Tibial nerve (tissue), 4 donors: ENCODE measurements at regions not wholly inside any gene's neighbourhood (a gene's known extent, or its start where the extent isn't known, plus 50 kb on each side); places are given as distances from the start of the nearest gene placed in this dataset.

Source experiments
- CTCF ChIP-seq, 5 experiments: fragments of 200-600 bp in 3 of 5; fragments of 450-650 bp in 2 of 5; sonication (generic) in 3 of 5; IDR thresholded peaks; one replicate each; pipeline ENCODE4 v1.5.1; 2016 to 2019; ENCODE audit warnings: antibody characterized with exemption in 5 of 5, mild to moderate bottlenecking in 3 of 5, moderate library complexity in 2 of 5
- EP300 ChIP-seq, 2 donors: sonication (generic); formaldehyde crosslinking; IDR thresholded peaks; one replicate each; pipeline ENCODE4 v1.6.1; 2017; ENCODE audit warnings: antibody characterized with exemption in 2 of 2, mild to moderate bottlenecking in 1 of 2

GRCh38 chr12:116421785-116422538 lies 137.2 kb upstream of the MAP1LC3B2 start:
- no peak for TF ChIP-seq CTCF (IDR thresholded peaks at IDR 0.05)
- no peak for TF ChIP-seq EP300 (IDR thresholded peaks at IDR 0.05)
